Neuron (in vitro differentiated cells): ENCODE measurements at regions not wholly inside any gene's neighbourhood (a gene's known extent, or its start where the extent isn't known, plus 50 kb on each side); places are given as distances from the start of the nearest gene placed in this dataset.

ENCODE experiments used
- H2AFZ ChIP-seq: one replicate; pipeline ENCODE4 v1.6.1; 2013; ENCODE audit warnings: low read depth, mild to moderate bottlenecking, inconsistent platforms, low read length, moderate library complexity
- H3K27me3 ChIP-seq: one replicate; pipeline ENCODE4 v1.6.1; 2013; ENCODE audit warnings: low read length; ENCODE audit not compliant: insufficient read depth
- H3K36me3 ChIP-seq: one replicate; pipeline ENCODE4 v1.6.1; 2013; ENCODE audit warnings: low read length; ENCODE audit not compliant: insufficient read depth
- H3K4me1 ChIP-seq: one replicate; pipeline ENCODE4 v1.6.1; 2013; ENCODE audit warnings: low read length; ENCODE audit not compliant: insufficient read depth
- H3K4me3 ChIP-seq: 2 replicates; pipeline ENCODE4 v1.5.1; 2013; ENCODE audit warnings: mild to moderate bottlenecking, low read length, moderate library complexity
- H3K9me3 ChIP-seq: one replicate; pipeline ENCODE4 v1.6.1; 2013; ENCODE audit warnings: low read length

DNA sequence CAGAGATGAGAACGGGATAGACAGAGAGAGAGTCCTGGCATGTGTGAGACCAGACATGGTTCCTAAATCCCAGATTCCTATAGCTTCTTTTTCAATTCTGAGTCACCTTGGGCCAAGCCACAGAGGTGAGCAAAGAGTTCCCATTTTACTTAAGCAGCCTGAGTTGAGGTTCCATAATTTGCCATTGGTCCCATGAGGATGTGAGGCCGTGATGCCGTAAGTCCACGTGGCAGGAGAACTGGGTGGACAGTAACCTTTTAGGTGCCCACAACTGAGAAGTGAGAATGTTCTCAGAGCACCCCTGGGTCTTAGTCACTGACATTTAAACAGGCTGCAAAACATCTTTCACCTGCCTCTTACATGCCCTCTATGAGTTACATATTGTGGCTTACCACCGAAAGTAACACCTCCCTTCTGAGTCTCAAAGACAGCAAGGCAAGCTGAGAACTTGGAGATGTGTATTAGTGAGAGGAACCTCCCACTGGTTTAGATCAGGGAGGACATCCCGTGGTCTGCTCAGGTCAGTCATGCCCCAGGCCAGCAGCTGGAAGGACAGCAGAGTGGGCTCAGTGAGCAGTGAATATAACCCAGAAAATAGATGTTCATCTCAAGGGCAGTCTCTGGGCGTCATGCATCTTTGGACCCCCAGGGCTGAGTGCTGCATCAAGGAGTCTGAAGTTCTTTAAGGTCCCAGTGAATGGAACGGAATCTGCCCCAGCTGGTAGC, 127.9 kb upstream of the LGALSL start:
- Histone ChIP-seq H2AFZ (no peak overlapping the region), H3K9me3 (no peaks in the 10 kb centered on the region)

DNA sequence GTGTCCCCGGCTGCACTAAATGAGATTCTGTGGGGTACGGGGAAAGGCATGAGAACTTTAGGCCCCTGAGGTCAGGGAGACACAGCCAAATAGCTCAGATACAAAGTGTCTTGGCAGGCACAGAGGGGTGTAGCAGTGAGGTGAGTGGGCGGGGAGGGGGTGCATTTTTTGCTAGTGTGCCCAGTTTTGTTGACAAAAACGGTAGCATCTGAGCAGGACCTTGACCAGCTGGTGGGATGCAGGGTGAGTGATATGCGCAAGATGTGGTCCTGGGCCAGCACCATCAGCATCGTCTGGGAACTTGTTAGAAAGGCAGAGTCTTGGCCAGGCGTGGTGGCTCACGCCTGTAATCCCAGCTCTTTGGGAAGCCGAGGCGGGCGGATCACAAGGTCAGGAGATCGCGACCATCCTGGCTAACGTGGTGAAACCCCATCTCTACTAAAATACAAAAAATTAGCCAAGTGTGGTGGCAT, 127.3 kb upstream of the LGALSL start:
- Histone ChIP-seq H3K27me3 (no peaks in the 10 kb centered on the region), H3K9me3 (no peaks in the 10 kb centered on the region), H2AFZ (no peak overlapping the region), H3K4me3 (no peak overlapping the region), H3K4me1 (peaks cover 20% of the 10 kb centered on the region), H3K36me3 (no peaks in the 10 kb centered on the region)

More for the DNA sequence above, 127.9 kb upstream of the LGALSL start:
- no peaks in the 10 kb centered on the region for H3K36me3 ChIP-seq
- peaks cover 14% of the 10 kb centered on the region for H3K4me1 ChIP-seq
- no peak overlapping the region for H3K4me3 ChIP-seq
- no peaks in the 10 kb centered on the region for H3K27me3 ChIP-seq

DNA sequence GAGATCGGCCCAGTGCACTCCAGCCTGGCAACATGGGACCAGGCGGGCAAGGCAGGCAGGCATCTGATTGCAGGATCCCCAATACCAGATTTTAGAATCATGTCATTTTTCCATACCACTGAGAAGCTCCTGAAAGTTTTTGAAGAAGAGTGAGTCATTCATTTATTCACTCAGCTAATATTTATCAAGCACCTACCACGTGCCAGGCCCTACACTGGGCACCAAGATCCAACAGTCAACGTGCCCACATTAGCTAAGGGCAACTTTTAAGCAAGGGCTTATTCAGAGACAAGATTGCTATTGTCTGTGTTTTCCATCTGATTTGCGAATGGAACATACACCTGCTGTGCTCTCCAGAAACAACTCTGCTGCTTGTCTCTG, 126.8 kb upstream of the LGALSL start:
- no peaks in the 10 kb centered on the region for H3K36me3 ChIP-seq
- no peak overlapping the region for H3K4me3 ChIP-seq
- no peaks in the 10 kb centered on the region for H3K27me3 ChIP-seq
- H3K9me3 ChIP-seq = no peaks in the 10 kb centered on the region
- H2AFZ ChIP-seq = no peak overlapping the region
- H3K4me1 ChIP-seq = peaks cover 22% of the 10 kb centered on the region

DNA sequence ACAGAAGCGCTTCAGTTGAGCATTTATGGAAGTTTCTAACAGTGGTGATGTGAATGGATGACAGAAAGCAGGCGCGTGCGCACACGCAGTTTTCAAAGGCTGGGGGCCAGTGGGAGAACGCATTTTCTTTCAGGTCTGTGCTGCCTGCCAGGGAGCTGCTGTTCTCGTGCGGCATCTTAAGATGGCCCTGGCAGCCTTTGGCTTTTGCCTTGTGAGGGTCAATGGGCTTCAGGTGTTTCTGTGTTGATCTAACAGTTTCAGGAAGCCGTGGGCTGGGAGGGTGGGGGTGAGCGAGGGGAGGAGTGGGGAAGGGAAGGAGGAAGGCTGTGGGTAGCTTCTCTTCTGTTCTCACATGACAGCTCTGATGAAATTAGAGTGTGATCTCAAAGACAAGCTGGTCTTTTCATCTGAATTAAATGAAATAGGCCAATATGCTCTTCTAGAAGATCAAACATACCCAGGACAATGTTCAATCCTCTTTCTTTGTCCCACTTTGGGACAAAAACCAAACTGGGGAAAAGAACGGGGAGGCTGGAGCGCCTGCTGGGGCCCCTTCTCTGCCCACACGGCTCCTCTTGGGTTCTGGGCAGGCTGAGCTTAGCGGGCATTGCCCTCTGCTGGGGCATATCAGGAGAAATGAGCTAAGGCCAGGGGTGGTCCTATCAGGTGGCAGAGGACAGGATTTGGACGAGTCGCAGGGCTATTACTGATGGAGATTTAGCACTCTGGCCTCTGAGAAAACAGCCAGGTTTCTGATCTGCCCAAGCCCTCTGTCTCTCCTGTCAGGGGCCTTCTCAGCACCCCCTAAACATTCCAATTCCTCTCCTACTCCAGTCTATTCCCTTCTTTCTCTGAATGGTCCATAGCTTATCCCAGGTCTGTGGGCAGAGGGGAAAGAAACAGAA, 126.2 kb upstream of the LGALSL start:
- H3K4me1 ChIP-seq = peaks cover 22% of the 10 kb centered on the region
- no peaks in the 10 kb centered on the region for H3K9me3 ChIP-seq
- H3K27me3 ChIP-seq = no peaks in the 10 kb centered on the region
- no peak overlapping the region for H3K4me3 ChIP-seq
- H3K36me3 ChIP-seq = no peaks in the 10 kb centered on the region
- H2AFZ ChIP-seq = no peak overlapping the region

DNA sequence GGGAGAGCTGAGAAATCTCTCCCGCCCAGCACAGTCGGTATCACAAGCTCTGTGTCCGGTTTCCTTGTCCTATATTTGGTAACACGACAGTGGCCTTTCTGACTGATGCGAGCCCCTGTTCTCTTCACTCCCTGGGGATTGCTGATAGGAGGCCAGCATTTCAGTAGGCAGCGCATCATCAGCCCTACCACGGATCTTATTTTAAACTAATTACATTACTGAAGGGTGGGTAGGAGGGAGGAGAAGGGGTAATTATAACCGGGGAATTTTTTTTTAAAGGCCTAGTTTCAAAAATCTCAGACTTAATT, 125.6 kb upstream of the LGALSL start:
- no peak overlapping the region for H2AFZ ChIP-seq
- no peaks in the 10 kb centered on the region for H3K27me3 ChIP-seq
- no peak overlapping the region for H3K4me3 ChIP-seq
- no peaks in the 10 kb centered on the region for H3K36me3 ChIP-seq
- H3K4me1 ChIP-seq = peaks cover 22% of the 10 kb centered on the region
- no peaks in the 10 kb centered on the region for H3K9me3 ChIP-seq

DNA sequence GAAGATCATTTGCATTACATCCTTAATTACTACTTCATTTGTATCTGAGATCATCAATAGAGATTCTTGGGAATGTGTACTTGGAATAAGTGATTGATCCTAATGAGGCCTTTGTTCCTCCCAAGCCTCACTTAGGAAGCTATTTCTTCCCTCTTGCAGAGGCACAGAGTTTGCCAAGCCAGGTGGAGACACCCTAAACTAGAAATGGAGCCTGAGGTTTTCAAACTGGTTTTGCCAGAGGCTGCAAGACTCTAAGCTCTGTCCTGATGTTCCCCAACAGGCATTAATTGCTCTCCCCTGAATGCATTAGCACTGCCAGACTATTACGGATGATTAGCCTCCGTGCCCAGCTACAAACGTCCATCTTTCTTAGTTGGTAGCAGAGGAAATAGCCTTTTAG, 125.2 kb upstream of the LGALSL start:
- Histone ChIP-seq H3K9me3 (no peaks in the 10 kb centered on the region), H2AFZ (no peak overlapping the region), H3K27me3 (no peaks in the 10 kb centered on the region), H3K36me3 (no peaks in the 10 kb centered on the region), H3K4me1 (peaks cover 22% of the 10 kb centered on the region), H3K4me3 (no peak overlapping the region)

DNA sequence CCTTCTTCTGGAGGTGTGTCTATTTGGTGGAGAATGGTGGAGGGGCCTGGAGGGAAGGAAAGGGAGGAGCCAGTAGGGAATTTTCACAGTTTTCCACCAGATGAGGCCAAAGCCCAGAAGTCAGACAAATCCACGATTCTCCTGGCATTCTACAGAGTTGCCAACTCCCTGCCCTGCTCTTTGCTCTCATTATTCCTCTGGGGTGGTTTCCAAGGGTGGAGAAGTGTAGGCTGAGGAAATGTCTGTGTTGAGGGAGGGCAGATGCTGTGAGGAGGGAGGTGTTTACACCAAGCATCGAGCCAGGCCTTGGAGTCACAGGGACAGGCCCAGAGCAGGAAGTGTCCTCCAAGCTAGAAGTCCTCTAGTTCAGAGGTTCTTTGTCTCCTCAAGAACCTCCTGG, 124.1 kb upstream of the LGALSL start:
- no peaks in the 10 kb centered on the region for H3K27me3 ChIP-seq
- no peak overlapping the region for H2AFZ ChIP-seq
- H3K9me3 ChIP-seq = no peaks in the 10 kb centered on the region
- H3K4me1 ChIP-seq = peaks cover 22% of the 10 kb centered on the region
- no peak overlapping the region for H3K4me3 ChIP-seq
- no peaks in the 10 kb centered on the region for H3K36me3 ChIP-seq

DNA sequence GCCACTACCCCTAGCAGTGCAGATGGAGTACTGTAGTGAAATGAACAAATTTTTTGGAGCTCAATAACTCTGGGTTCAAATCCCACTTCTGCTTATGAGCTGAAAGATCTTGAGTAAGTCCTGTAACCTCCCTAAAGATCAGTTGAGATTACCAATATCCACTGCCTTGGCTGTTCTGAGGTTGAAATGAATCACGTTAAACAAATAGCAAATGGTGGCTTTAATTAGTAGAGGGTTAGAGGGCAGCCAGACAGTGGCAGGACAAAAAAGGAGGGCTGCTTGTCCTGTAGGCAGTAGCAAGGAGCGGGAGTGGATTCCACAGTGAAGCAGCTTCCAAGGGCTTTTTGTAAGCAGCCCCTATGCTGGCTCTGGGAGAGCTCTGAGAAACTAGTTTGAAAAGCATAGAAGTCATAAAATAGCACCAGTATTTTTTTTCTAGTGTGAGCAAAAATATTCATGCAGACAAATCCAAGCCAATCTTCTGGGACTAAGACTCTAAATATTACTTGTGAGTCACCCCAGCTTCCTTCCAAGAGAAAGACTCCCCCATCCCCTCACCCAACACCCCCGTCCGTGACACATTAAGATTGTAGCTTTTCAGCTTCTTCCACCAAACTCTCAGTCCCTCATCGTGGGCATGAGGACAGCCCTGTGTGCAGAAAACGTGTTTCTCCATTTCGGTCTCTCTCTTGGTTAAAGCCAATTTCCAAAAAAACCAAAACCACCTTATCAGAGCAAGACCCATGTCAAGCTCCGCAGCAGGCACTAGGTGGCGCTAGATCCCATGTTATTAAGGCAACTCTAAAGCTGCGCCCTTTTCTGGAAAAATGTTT, 123.5 kb upstream of the LGALSL start:
- Histone ChIP-seq H3K4me1 (peaks cover 22% of the 10 kb centered on the region), H3K9me3 (no peaks in the 10 kb centered on the region), H2AFZ (peak overlapping the region; percentile 57), H3K36me3 (no peaks in the 10 kb centered on the region), H3K27me3 (no peaks in the 10 kb centered on the region), H3K4me3 (no peak overlapping the region)

DNA sequence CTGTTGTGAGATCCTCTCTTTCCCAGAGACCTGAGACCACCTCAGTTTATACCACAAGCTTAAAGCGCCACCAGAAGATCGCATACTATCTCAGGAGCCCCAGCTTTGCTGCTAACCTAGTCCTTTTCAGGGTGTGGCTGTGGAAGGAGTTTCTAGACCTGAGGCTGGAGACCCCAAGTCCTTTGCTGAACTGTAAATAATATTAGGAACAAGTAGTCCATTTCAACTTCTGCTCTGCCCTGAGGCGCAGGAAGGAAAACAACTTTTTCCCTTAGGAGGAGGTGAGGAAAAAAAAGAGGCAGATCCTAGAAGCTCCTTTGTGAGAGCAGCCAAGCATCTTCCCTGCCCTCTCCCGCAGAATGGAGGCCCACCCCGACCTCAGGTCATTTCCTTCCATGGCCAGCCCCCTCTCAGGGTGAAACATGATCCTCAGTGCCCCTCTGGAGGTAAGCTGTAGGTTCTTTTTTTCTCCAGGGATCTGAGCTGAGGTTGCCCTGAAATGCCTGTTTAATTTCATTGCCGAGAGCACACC, 122.8 kb upstream of the LGALSL start:
- H3K27me3 ChIP-seq = no peaks in the 10 kb centered on the region
- H3K36me3 ChIP-seq = no peaks in the 10 kb centered on the region
- H3K4me3 ChIP-seq = peak overlapping the region; percentile 4
- H3K4me1 ChIP-seq = peaks cover 22% of the 10 kb centered on the region
- no peaks in the 10 kb centered on the region for H3K9me3 ChIP-seq
- peak overlapping the region; percentile 57 for H2AFZ ChIP-seq

DNA sequence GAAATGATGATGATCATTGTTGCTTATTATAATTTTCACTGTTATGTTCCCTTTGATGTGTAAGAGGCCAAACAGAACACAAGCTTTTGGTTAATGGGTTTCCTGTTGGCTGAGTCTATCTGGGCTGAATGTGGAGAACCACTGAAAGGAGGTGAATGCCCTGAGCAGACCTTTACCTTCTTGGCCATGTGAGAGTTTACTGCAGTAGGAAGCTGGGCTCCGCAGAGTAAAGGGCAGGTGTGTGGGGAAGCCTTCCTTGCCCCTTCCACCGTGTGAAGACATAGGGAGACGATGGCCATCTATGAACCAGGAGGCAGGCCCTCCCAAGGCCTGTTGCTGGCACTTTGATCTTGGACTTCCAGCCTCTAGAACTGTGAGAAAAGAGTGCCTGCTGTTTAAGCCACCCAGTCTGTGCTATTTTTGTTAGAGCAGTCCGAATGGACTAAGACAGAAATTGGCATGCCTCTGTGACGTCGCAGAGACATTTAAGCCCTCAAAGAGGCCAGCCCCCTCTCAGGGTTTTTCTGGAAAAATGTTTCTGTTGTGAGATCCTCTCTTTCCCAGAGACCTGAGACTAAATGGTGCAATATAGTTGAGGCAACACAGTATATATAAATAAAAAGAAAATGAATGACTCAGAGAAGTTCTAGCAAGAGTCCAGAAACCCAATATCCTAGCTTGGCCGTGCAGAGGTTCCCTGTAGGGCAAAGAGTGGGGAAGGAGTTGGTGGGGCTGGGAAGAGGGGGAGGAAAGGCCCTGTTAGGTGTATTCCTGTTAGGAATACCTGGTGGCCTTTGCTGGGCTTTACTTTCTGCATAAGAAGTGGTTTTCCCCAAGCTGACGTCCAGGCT, 121.9 kb upstream of the LGALSL start:
- Histone ChIP-seq H3K36me3 (no peaks in the 10 kb centered on the region), H3K27me3 (no peaks in the 10 kb centered on the region), H2AFZ (peak overlapping the region; percentile 57), H3K4me1 (peaks cover 22% of the 10 kb centered on the region), H3K4me3 (no peak overlapping the region), H3K9me3 (no peaks in the 10 kb centered on the region)

DNA sequence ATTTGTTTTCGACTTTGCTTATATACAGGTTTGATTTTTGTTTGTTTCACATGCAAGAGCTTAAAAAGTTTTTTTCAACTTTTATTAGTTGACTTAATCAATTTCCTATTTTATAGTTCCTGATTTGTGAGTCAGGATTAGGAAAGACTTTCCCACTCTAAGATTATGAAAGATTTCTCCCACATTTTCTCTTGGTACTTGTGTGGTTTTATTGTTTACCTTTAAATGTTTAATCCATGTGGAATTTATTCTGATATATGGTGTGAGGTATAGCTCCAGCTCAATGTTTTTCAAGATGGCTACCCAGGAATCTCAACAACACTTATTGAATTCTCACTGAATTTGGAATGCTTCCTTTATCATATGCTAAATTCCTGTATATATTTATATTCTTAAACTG, 117.8 kb upstream of the LGALSL start:
- Histone ChIP-seq H3K4me1 (peaks cover 7% of the 10 kb centered on the region), H3K27me3 (no peaks in the 10 kb centered on the region), H3K9me3 (no peaks in the 10 kb centered on the region), H3K4me3 (no peak overlapping the region), H3K36me3 (no peaks in the 10 kb centered on the region), H2AFZ (no peak overlapping the region)

DNA sequence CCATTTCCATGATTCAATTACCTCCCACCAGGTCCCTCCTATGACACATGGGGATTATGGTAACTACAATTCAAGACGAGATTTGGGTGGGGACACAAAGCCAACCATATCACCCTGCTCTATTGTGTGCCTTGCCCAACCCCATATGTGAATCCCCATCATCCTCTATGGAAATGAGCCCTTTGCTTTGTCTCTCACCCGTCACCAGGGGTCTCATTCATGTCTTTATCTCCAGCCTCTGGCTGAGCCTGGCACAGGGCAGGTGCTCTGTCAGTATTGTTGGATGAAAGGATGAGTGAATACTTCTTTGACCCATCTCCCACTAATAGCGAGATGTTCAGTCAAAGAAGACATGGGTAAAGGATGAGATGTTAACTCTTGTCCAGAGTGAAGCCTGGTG, 116.6 kb upstream of the LGALSL start:
- no peak overlapping the region for H3K4me3 ChIP-seq
- no peaks in the 10 kb centered on the region for H3K27me3 ChIP-seq
- no peaks in the 10 kb centered on the region for H3K9me3 ChIP-seq
- H3K36me3 ChIP-seq = no peaks in the 10 kb centered on the region
- no peaks in the 10 kb centered on the region for H3K4me1 ChIP-seq
- H2AFZ ChIP-seq = no peak overlapping the region
